SK-N-SH (cell line): ENCODE measurements at regions not wholly inside any gene's neighbourhood (a gene's known extent, or its start where the extent isn't known, plus 50 kb on each side); places are given as distances from the start of the nearest gene placed in this dataset.

ENCODE experiments used
- CTCF ChIA-PET: fragments of 300-600, 350-600 bp; formaldehyde crosslinking; extraction: SDS; loops from one replicate; lab custom pipeline; 2021; lab: Yijun Ruan, JAX
- POLR2A ChIA-PET: fragments of 350-600 bp; sonication (Branson Sonifier 250); formaldehyde crosslinking; extraction: SDS; loops from one replicate; lab custom pipeline; 2020; ENCODE audit warnings: antibody characterized with exemption, inconsistent platforms; lab: Yijun Ruan, JAX
- DNase-seq: peaks from one replicate; pipeline ENCODE4 v3.0.0; 2012
- H2AFZ ChIP-seq: fragments of 200-600 bp; sonication (generic); 2 replicates; pipeline ENCODE4 v1.8.1; 2016; ENCODE audit warnings: antibody characterized with exemption, mild to moderate bottlenecking, low read depth
- H3F3A ChIP-seq: fragments of 200-600 bp; sonication (generic); replicated peaks from 2 replicates; pipeline ENCODE3; 2016; ENCODE audit warnings: antibody characterized with exemption, mild to moderate bottlenecking; ENCODE audit not compliant: insufficient read depth
- H3K27ac ChIP-seq, 2 experiments: fragments of 200-500 bp in 1 of 2; fragments of 200-600 bp in 1 of 2; sonication (Bioruptor generic) in 1 of 2; sonication (generic), shearing (Covaris generic) in 1 of 2; 2 replicates each; pipeline versions ENCODE4 v1.5.1 to v1.6.1; 2014 to 2016; ENCODE audit warnings: low read depth in 2 of 2, inconsistent platforms in 1 of 2, low read length in 1 of 2, mild to moderate bottlenecking in 1 of 2, mixed read lengths in 1 of 2
- H3K27me3 ChIP-seq: fragments of 200-600 bp; sonication (generic), shearing (Covaris generic); 2 replicates; pipeline ENCODE4 v1.6.1; 2016; ENCODE audit warnings: mixed run types; ENCODE audit not compliant: insufficient read depth
- H3K36me3 ChIP-seq, 2 experiments: fragments of 200-500 bp in 1 of 2; fragments of 200-600 bp in 1 of 2; sonication (Bioruptor generic) in 1 of 2; sonication (generic) in 1 of 2; replicated peaks in 1 of 2; 2 replicates each; pipeline versions ENCODE3 to v1.5.1; 2014 to 2016; ENCODE audit warnings: low read length in 1 of 2, mild to moderate bottlenecking in 1 of 2; ENCODE audit not compliant: insufficient read depth in 2 of 2, control insufficient read depth in 1 of 2
- H3K4me1 ChIP-seq, 2 experiments: fragments of 200-500 bp in 1 of 2; fragments of 200-600 bp in 1 of 2; sonication (Bioruptor generic) in 1 of 2; sonication (generic), shearing (Covaris generic) in 1 of 2; 2 replicates each; pipeline versions ENCODE4 v1.5.1 to v1.6.1; 2014 to 2016; ENCODE audit warnings: low read depth in 1 of 2, low read length in 1 of 2, mixed run types in 1 of 2; ENCODE audit not compliant: insufficient read depth in 2 of 2, control insufficient read depth in 1 of 2
- H3K4me2 ChIP-seq: fragments of 200-600 bp; sonication (generic), shearing (Covaris generic); 2 replicates; pipeline ENCODE4 v1.6.1; 2017; ENCODE audit warnings: mixed run types
- H3K4me3 ChIP-seq, 2 experiments: fragments of 200-500 bp in 1 of 2; fragments of 200-600 bp in 1 of 2; sonication (Bioruptor generic) in 1 of 2; sonication (generic), shearing (Covaris generic) in 1 of 2; 2 replicates each; pipeline versions ENCODE4 v1.5.1 to v1.8.1; 2014 to 2016; ENCODE audit warnings: low read depth in 2 of 2, inconsistent platforms in 1 of 2, low read length in 1 of 2, mild to moderate bottlenecking in 1 of 2, mixed read lengths in 1 of 2, moderate library complexity in 1 of 2
- H3K79me2 ChIP-seq: fragments of 200-600 bp; sonication (generic); 2 replicates; pipeline ENCODE4 v1.8.1; 2017; ENCODE audit warnings: mild to moderate bottlenecking; ENCODE audit not compliant: insufficient read depth
- H3K9ac ChIP-seq: fragments of 200-600 bp; sonication (generic); 2 replicates; pipeline ENCODE4 v1.6.1; 2017; ENCODE audit warnings: mixed run types
- H3K9me2 ChIP-seq: fragments of 200-600 bp; sonication (generic); 2 replicates; pipeline ENCODE4 v1.6.1; 2017; ENCODE audit warnings: mixed run types
- H3K9me3 ChIP-seq: fragments of 200-600 bp; sonication (generic); 2 replicates; pipeline ENCODE4 v1.6.1; 2017; ENCODE audit warnings: mixed run types, mild to moderate bottlenecking, moderate library complexity
- H4K20me1 ChIP-seq: fragments of 200-600 bp; sonication (generic); 2 replicates; pipeline ENCODE4 v1.6.1; 2017; ENCODE audit warnings: mild to moderate bottlenecking, mixed run types; ENCODE audit not compliant: insufficient read depth
- CHD2 ChIP-seq: fragments of 150-350 bp; IDR thresholded peaks from 2 replicates; pipeline ENCODE4 v1.6.1; 2018; ENCODE audit warnings: low read length; ENCODE audit not compliant: partially characterized antibody
- EP300 ChIP-seq, 2 experiments: IDR thresholded peaks; 2 replicates each; pipeline versions ENCODE4 v1.4.0 to v1.6.1; 2012; ENCODE audit warnings: borderline replicate concordance in 1 of 2, low read depth in 1 of 2, low read length in 1 of 2
- NFIC ChIP-seq: IDR thresholded peaks from 2 replicates; pipeline ENCODE4 v1.4.0; 2012; ENCODE audit warnings: borderline replicate concordance
- SIN3A ChIP-seq: IDR thresholded peaks from 2 replicates; pipeline ENCODE4 v1.6.1; 2012; ENCODE audit warnings: low read depth, mild to moderate bottlenecking, low read length, moderate library complexity, borderline replicate concordance
- TCF12 ChIP-seq: IDR thresholded peaks from 2 replicates; pipeline ENCODE4 v1.4.0; 2012
- WGBS: methylation state at CpG from one replicate; pipeline ENCODE4 v1.1.6; 2017; ENCODE audit warnings: low lambda C conversion rate; 5-methylcytosine and 5-hydroxymethylcytosine counted together
- TF ChIP-seq, protein P1 (sequence below): IDR thresholded peaks from 2 replicates; pipeline ENCODE4 v1.6.1; 2012; ENCODE audit warnings: mild to moderate bottlenecking, low read depth, low read length, moderate library complexity
- TF ChIP-seq, protein P2 (sequence below): fragments of 150-350 bp; IDR thresholded peaks from 2 replicates; pipeline ENCODE4 v1.6.1; 2016; ENCODE audit warnings: mild to moderate bottlenecking, low read depth, low read length

DNA sequence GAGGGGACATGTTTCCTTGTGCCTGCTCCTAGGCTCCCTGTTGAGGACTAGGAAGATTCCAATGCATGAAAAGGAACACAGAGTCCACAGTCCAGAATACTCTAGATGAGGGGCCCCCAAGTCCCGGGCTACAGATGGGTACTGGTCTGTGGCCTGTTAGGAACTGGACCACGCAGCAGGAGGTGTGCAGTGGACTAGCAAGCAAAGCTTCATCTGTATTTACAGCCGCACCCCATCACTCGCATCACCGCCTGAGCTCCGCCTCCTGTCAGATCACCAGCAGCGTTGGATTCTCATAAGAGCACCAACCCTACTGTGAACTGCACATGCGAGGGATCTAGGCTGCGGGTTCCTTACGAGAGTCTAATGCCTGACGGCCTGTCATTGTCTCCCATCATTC, 233.0 kb upstream of the MKLN1 start:
- H3F3A ChIP-seq = no peaks in the 10 kb centered on the region
- TF ChIP-seq, protein P1, sequence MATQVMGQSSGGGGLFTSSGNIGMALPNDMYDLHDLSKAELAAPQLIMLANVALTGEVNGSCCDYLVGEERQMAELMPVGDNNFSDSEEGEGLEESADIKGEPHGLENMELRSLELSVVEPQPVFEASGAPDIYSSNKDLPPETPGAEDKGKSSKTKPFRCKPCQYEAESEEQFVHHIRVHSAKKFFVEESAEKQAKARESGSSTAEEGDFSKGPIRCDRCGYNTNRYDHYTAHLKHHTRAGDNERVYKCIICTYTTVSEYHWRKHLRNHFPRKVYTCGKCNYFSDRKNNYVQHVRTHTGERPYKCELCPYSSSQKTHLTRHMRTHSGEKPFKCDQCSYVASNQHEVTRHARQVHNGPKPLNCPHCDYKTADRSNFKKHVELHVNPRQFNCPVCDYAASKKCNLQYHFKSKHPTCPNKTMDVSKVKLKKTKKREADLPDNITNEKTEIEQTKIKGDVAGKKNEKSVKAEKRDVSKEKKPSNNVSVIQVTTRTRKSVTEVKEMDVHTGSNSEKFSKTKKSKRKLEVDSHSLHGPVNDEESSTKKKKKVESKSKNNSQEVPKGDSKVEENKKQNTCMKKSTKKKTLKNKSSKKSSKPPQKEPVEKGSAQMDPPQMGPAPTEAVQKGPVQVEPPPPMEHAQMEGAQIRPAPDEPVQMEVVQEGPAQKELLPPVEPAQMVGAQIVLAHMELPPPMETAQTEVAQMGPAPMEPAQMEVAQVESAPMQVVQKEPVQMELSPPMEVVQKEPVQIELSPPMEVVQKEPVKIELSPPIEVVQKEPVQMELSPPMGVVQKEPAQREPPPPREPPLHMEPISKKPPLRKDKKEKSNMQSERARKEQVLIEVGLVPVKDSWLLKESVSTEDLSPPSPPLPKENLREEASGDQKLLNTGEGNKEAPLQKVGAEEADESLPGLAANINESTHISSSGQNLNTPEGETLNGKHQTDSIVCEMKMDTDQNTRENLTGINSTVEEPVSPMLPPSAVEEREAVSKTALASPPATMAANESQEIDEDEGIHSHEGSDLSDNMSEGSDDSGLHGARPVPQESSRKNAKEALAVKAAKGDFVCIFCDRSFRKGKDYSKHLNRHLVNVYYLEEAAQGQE = no peak
- TF ChIP-seq EP300 (IDR thresholded peaks at IDR 0.05; ENCODE audit: borderline replicate concordance in 1 of 2, low read depth in 1 of 2, low read length in 1 of 2) = no peak
- POLR2A ChIA-PET = no interaction called here

DNA sequence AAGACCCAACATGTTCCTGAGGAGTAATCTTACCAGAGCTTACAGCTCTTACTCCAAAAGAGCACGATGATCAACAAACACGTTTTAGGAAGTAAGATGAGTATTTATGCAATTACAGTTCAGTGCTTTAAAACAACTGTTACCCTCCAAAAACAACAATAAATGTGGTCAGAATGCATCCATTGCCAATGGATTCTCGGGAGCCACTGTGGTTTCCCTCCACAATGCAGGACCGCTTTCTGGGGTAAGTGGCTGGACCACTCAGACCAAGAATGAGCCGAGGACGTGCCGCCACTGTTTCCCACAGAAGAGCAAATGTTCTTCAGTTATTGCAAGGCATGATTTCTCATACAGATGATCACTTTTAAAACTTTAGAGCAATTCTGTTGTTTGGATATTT, 232.3 kb upstream of the MKLN1 start:
- Histone ChIP-seq H3K4me2 (no peak overlapping the region), H3K9ac (no peak overlapping the region), H3K9me3 (no peaks in the 10 kb centered on the region), H4K20me1 (peaks cover 70% of the 10 kb centered on the region), H3K79me2 (peaks cover 84% of the 10 kb centered on the region), H3K4me3 (no peak overlapping the region), H3K36me3 (peaks cover 8 to 47% of the 10 kb centered on the region in 2 experiments), H3F3A (no peaks in the 10 kb centered on the region), H3K4me1 (no peaks in the 10 kb centered on the region), H3K9me2 (no peaks in the 10 kb centered on the region), H3K27ac (no peak overlapping the region), H2AFZ (no peak overlapping the region), H3K27me3 (no peaks in the 10 kb centered on the region)
- no peak for DNase-seq
- POLR2A ChIA-PET = no interaction called here
- 97% methylated on average over 7 of the region's 7 CpGs for WGBS
- CTCF ChIA-PET = interaction anchor here (1.3 to 2.1 kb wide), 2 partner anchors 177 to 329 kb away, joined by 3 to 5 read pairs; no protein-coding TSS in a partner anchor
- TF ChIP-seq NFIC (no peak), TCF12 (no peak), CHD2 (no peak), SIN3A (no peak)
- TF ChIP-seq, protein P2, sequence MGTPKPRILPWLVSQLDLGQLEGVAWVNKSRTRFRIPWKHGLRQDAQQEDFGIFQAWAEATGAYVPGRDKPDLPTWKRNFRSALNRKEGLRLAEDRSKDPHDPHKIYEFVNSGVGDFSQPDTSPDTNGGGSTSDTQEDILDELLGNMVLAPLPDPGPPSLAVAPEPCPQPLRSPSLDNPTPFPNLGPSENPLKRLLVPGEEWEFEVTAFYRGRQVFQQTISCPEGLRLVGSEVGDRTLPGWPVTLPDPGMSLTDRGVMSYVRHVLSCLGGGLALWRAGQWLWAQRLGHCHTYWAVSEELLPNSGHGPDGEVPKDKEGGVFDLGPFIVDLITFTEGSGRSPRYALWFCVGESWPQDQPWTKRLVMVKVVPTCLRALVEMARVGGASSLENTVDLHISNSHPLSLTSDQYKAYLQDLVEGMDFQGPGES = no peak

More for the DNA sequence above, 233.0 kb upstream of the MKLN1 start:
- H3K9me3 ChIP-seq = no peaks in the 10 kb centered on the region
- no peak overlapping the region for H2AFZ ChIP-seq
- no peak for DNase-seq
- H3K36me3 ChIP-seq = peaks cover 4 to 52% of the 10 kb centered on the region in 2 experiments
- CTCF ChIA-PET = interaction anchor here (2.1 kb wide), 1 partner anchor 330 kb away, joined by 5 read pairs; no protein-coding TSS in a partner anchor
- no peak overlapping the region for H3K9ac ChIP-seq
- H3K4me1 ChIP-seq = no peaks in the 10 kb centered on the region
- no peak overlapping the region for H3K27ac ChIP-seq
- H4K20me1 ChIP-seq = peaks cover 71% of the 10 kb centered on the region
- no peak overlapping the region for H3K4me3 ChIP-seq
- no peak overlapping the region for H3K4me2 ChIP-seq
- over 99% methylated on average over 11 of the region's 11 CpGs for WGBS
- H3K79me2 ChIP-seq = peaks cover 80% of the 10 kb centered on the region
- H3K27me3 ChIP-seq = no peaks in the 10 kb centered on the region
- no peaks in the 10 kb centered on the region for H3K9me2 ChIP-seq
